CD4-positive, alpha-beta T cell treated with Interleukin-12 subunit alpha and Interleukin-12 subunit beta, for 1 hour (primary cell): ENCODE measurements at regions not wholly inside any gene's neighbourhood (a gene's known extent, or its start where the extent isn't known, plus 50 kb on each side); places are given as distances from the start of the nearest gene placed in this dataset.
"Not testable (repeated sequence)": the region's sequence is repeated elsewhere in the genome, so short reads cannot be mapped to it uniquely, and the experiment has no call there.

Experiments used
- DNase-seq: peaks from one replicate; pipeline ENCODE4 v3.0.0-alpha.2; 2020

GRCh38 chr6:16039892-16040627 lies 88.8 kb upstream of the MYLIP start:
- DNase-seq, result not testable (repeated sequence)

GRCh38 chr6:16038938-16039337 lies 89.9 kb upstream of the MYLIP start:
- DNase-seq, result no peak

- no peak for DNase-seq
These were observed 93.3 kb upstream of the MYLIP start for GRCh38 chr6:16035488-16036080.

- DNase-seq, result no peak
These were observed 95.7 kb upstream of the MYLIP start for GRCh38 chr6:16033214-16033613.

GRCh38 chr6:16031278-16031981 lies 97.5 kb upstream of the MYLIP start:
- DNase-seq, result no peak

- no peak for DNase-seq
These were observed 99.9 kb upstream of the MYLIP start for GRCh38 chr6:16028966-16029365.

- DNase-seq, result no peak
These were observed 108.6 kb upstream of the MYLIP start for GRCh38 chr6:16020259-16020658.

GRCh38 chr6:16019462-16019861 lies 109.4 kb upstream of the MYLIP start:
- no peak for DNase-seq

- no peak for DNase-seq
These were observed 110.3 kb upstream of the MYLIP start for GRCh38 chr6:16018626-16019025.

- DNase-seq, result not testable (repeated sequence)
These were observed 114.6 kb upstream of the MYLIP start for GRCh38 chr6:16014325-16014724.

- no peak for DNase-seq
These were observed 121.7 kb upstream of the MYLIP start for GRCh38 chr6:16007146-16007545.

- DNase-seq, result no peak
These were observed 122.2 kb upstream of the MYLIP start for GRCh38 chr6:16006681-16007080.

- DNase-seq, result no peak
These were observed 123.8 kb upstream of the MYLIP start for GRCh38 chr6:16004934-16005679.

- DNase-seq, result no peak
These were observed 125.7 kb upstream of the MYLIP start for GRCh38 chr6:16003197-16003491.

- no peak for DNase-seq
These were observed 126.3 kb upstream of the MYLIP start for GRCh38 chr6:16002332-16003196.

GRCh38 chr6:16001158-16001557 lies 127.7 kb upstream of the MYLIP start:
- no peak for DNase-seq

GRCh38 chr6:15999201-15999600 lies 129.7 kb upstream of the MYLIP start:
- no peak for DNase-seq

GRCh38 chr6:15997586-15998388 lies 131.1 kb upstream of the MYLIP start:
- no peak for DNase-seq

GRCh38 chr6:15996030-15996429 lies 132.9 kb upstream of the MYLIP start:
- DNase-seq, result no peak

GRCh38 chr6:15995493-15995892 lies 133.4 kb upstream of the MYLIP start:
- DNase-seq, result no peak

GRCh38 chr6:15994814-15995459 lies 133.9 kb upstream of the MYLIP start:
- no peak for DNase-seq
